Omental fat pad (tissue), 3 donors: ENCODE measurements at regions not wholly inside any gene's neighbourhood (a gene's known extent, or its start where the extent isn't known, plus 50 kb on each side); places are given as distances from the start of the nearest gene placed in this dataset.

ENCODE experiments used
- ATAC-seq: fragments of 150-250 bp; one replicate; pipeline ENCODE4 v1.9.1; 2016; ENCODE audit warnings: mild to moderate bottlenecking, moderate library complexity; ENCODE audit not compliant: low FRiP score
- DNase-seq: peaks from one replicate; pipeline ENCODE4 v3.0.0-alpha.2; 2019; ENCODE audit warnings: low spot score
- TF ChIP-seq, protein P1 (sequence below), 3 donors: fragments of 450-650 bp; IDR thresholded peaks; one replicate each; pipeline ENCODE4 v1.5.1; 2016 to 2017; ENCODE audit warnings: antibody characterized with exemption in 3 of 3, mild to moderate bottlenecking in 3 of 3, moderate library complexity in 2 of 3

DNA sequence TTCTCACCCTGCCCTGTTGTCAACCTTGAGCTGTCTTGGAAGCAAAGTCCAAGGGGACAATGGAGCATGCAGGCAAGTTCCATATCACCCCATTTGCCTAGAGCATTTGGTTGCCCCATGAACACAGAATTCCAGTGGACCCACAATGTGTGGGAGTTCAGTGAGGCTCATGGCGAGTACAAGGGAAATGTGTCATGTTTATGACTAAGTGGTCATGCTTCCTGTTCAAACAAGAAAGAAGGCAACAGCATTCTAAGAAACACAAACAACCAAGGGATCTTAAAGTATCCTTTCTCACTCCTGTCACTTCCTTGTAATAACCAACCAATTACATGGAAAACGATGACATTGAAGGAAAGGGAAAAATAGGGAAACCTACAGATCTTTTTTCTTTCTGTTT, 513.0 kb downstream of the INHBA start:
- TF ChIP-seq, protein P1, sequence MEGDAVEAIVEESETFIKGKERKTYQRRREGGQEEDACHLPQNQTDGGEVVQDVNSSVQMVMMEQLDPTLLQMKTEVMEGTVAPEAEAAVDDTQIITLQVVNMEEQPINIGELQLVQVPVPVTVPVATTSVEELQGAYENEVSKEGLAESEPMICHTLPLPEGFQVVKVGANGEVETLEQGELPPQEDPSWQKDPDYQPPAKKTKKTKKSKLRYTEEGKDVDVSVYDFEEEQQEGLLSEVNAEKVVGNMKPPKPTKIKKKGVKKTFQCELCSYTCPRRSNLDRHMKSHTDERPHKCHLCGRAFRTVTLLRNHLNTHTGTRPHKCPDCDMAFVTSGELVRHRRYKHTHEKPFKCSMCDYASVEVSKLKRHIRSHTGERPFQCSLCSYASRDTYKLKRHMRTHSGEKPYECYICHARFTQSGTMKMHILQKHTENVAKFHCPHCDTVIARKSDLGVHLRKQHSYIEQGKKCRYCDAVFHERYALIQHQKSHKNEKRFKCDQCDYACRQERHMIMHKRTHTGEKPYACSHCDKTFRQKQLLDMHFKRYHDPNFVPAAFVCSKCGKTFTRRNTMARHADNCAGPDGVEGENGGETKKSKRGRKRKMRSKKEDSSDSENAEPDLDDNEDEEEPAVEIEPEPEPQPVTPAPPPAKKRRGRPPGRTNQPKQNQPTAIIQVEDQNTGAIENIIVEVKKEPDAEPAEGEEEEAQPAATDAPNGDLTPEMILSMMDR (IDR thresholded peaks at IDR 0.05) = no peak
- ATAC-seq (no peak), DNase-seq (no peak)

DNA sequence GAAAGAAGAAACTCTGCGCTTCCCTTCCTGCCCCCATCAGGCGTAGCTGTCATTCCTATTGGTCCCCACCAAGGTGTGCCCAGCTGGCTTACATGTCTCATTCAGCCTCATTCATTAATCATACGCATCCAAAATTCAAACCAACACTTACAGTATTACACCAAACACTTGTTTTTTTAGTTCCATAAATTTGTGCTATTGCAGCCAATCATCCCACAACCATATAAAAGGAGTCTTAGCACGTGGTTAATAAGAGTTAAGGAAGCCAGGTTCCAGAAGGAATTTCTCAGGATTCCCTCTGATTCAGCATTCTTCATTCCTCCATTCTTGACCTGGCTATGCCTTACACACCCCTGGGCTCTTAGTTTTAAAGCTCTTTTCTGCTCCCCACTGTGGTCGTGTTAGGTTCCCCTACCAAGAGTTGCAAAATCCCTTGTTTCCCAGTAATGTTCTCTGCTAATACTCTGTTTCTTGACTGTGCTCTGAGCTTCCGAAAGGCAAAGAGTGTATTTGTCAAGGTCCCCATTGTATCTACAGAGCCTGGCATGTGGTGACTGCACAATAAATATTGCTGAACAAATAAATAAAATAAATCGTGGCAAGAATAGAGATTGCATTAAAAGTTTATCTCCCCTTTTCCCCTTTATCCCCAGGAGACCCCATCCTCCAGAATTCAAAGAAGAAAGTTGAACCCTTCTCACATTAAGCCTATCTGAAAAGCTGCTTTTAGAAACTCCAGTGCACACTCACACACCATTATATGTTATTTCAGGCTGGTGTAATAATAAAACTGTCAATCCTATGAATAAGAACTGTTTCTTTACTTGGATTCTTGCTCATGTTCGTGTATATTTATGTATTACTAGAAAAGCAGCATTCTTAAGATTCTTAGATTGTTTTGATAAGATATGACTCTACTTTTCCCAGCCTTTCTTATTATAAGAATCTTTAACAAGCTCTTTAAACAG, 514.4 kb downstream of the INHBA start:
- DNase-seq (no peak), ATAC-seq (no peak)
- TF ChIP-seq, protein P1 (IDR thresholded peaks at IDR 0.05) = no peak

DNA sequence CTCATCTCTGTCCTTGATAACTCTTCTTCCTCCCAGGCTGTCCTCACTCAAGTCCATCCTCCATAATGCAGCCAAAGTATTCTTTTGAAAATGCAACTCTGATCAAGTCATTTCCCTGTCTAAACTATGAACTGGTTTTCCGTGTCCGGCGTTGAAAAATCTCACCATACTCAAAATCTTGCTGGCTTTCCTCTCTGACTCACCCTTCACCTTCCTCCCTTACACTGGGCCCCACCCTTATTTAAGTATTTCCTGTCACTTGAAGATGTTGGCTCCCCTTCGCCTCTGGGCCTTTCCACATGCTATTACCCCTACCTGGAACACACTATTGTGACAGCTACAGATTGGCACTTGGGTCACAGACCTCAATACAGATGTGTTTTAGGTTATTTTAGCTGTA, 515.6 kb downstream of the INHBA start:
- no peak for ATAC-seq
- no peak for DNase-seq

DNA sequence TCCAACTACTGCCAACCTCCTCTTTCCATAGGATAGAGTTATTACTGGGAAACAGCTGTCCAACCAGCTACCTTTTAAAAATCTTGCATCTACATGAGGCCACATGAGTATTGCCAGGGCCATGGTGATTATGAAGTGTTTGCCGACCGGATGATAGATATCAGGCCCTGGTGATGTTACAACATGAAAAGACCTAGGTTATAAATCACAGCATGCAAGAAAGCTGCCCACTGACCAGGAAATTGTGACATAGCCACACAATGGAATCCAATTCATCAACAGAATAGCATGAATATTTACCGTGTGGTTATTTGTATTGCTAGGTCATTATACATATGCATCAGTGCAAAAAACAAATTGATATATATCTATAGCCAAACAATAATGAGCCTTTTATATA, 517.0 kb downstream of the INHBA start:
- no peak for DNase-seq
- TF ChIP-seq, protein P1 (IDR thresholded peaks at IDR 0.05) = no peak
- no peak for ATAC-seq

More for the DNA sequence above, 515.6 kb downstream of the INHBA start:
- TF ChIP-seq, protein P1 (IDR thresholded peaks at IDR 0.05) = no peak

DNA sequence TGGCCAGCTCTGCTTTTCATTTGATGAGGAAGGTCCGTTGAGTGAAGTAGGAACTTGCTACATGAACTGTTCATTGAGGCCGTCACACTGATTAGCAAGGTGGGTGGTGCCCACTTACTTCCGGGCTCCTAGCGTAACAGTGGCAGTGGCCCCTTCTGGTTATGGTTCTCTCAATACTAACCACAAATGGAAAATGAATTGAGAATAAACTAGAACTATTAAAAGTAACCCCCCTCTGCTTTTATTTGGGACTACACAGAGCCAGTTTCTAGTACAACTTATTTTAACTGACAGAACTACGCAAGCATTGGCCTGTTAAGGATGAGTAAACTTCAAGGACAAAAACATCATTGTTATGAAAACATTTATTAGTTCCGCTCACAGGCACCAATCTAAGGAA, 519.1 kb downstream of the INHBA start:
- TF ChIP-seq, protein P1 (IDR thresholded peaks at IDR 0.05) = no peak
- ATAC-seq (no peak), DNase-seq (no peak)

DNA sequence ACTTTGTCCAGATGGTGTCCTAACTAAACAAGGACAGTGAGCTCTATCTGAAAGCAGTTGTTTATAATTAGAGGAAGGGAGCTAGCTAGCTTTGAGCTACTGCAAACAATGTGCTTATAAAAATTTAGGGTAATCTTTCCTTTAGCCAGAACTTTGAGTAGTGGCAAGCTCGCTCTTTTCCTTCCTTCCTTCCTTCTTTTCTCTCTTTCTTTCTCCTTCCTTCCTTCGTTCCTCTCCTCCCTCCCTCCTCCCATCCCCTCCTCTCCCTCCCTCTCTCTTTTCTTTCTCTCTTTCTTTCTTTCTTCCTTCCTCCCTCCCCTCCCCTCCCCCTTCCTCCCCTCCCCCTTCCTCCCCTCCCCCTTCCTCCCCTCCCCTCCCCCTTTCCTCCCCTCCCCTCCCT, 520.1 kb downstream of the INHBA start:
- ATAC-seq (no peak), DNase-seq (no peak)
- TF ChIP-seq, protein P1 (IDR thresholded peaks at IDR 0.05) = no peak

DNA sequence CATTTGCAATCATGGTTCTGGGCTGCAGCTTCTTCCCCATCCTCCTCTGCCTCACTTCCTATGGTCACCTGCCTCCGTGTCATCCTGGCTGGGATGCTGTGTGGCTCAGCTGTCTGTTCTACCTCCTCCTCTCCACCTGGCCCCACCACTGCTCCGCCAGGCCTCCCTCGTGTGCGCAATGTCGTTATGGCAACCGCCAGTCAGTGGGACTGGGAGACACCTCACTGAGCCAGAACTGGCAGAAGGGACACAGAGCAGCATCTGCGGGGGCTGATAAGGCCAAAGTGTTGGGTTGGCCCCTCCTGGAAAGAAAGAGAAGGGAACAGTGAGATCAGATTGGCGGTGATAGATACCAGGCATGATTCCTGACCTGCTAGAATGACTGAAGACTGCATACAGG, 527.5 kb downstream of the INHBA start:
- TF ChIP-seq, protein P1 (IDR thresholded peaks at IDR 0.05) = no peak
- no peak for ATAC-seq
- no peak for DNase-seq
